ENCODE measurements at regions not wholly inside any gene's neighbourhood (a gene's known extent, or its start where the extent isn't known, plus 50 kb on each side); places are given as distances from the start of the nearest gene placed in this dataset.

DNA sequence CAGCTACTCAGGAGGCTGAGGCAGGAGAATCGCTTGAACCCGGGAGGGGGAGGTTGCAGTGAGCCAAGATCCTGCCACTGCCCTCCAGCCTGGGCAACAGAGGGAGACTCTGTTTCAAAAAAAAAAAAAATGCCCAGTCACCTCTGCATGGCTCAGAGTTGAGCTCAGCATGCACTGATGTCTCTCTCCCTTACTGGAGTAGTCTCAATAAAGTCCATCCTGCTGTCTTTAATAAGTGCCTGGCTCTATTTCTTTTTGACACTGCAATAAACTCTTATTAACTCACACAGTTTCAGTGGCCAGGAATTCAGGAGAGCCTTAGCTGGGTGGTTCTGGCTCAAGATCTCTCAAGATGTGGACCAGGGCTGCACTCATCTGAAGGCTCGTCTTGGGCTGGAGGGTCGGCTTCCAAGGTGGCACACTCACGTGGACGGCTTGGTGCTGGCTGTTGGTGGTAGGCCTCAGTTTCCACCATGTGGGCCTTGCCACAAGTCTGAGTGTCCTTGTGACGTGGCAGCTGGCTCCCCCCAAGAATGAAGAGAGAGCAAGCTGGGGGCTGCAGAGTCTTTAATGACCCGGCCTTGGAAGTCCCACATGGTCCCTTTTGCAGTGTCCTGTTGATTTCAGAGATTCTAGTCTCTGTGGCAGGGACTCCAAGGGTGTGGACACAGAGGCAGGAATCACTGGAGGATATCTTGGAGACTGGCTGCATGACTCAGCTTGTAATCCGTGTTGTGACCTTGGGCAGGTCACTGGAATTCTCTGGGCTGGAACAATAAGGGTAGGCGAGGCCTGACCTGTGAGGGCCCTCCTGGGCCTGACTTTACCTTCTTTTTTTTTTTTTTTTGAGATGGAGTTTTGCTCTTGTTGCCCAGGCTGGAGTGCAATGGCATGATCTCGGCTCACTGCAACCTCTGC is 85.9 kb upstream of the KMT2C start:
- Mint-ChIP-seq H3K4me1 (no peaks in the 10 kb centered on the region), H3K27me3 (peaks cover 4% of the 10 kb centered on the region), H3K9me3 (ENCODE audit: insufficient read depth) (no peaks in the 10 kb centered on the region), H3K4me3 (no peak overlapping the region), H3K27ac (no peak overlapping the region)
- CTCF ChIA-PET: no interaction called here
- ATAC-seq (ENCODE audit: low read depth) (no peak), DNase-seq (no peak)
- Histone ChIP-seq H3K4me2 (replicated peaks; ENCODE audit: low read depth, low read length, poor library complexity, severe bottlenecking) (no peak overlapping the region), H3K9ac (ENCODE audit: low read length) (no peak overlapping the region), H2AFZ (ENCODE audit: insufficient read depth, low read depth, low read length, poor library complexity, severe bottlenecking) (no peak overlapping the region), H3K27ac (ENCODE audit: low read length in 2 of 2) (no peak overlapping the region), H4K20me1 (ENCODE audit: control insufficient read depth, insufficient read depth, low read length, poor library complexity, severe bottlenecking) (no peaks in the 10 kb centered on the region), H3K36me3 (replicated peaks in 1 of 2; ENCODE audit: control extremely low read depth in 1 of 2, control insufficient read depth in 1 of 2, extremely low read depth in 1 of 2, insufficient read depth in 2 of 2, low read length in 1 of 2) (no peaks in the 10 kb centered on the region), H3K79me2 (ENCODE audit: control insufficient read depth, insufficient read depth, low read length) (no peaks in the 10 kb centered on the region), H3K9me3 (ENCODE audit: control extremely low read depth in 1 of 3, control insufficient read depth in 2 of 3, insufficient read depth in 1 of 3, low read length in 2 of 3) (peaks cover 0 to 11% (median 4%) of the 10 kb centered on the region in 3 donors), H3K27me3 (replicated peaks in 1 of 4; ENCODE audit: control extremely low read depth in 1 of 4, control insufficient read depth in 3 of 4, insufficient read depth in 4 of 4, low read length in 3 of 4) (no peaks in the 10 kb centered on the region), H3K4me3 (ENCODE audit: control extremely low read depth in 1 of 5, extremely low read depth in 1 of 5, insufficient read depth in 1 of 5, low read depth in 2 of 5, low read length in 4 of 5) (no peak overlapping the region), H3K4me1 (ENCODE audit: control insufficient read depth in 2 of 2, insufficient read depth in 2 of 2, low read length in 2 of 2) (no peaks in the 10 kb centered on the region)
- no peak for TF ChIP-seq EZH2 (IDR thresholded peaks at IDR 0.05; ENCODE audit: borderline replicate concordance, insufficient read depth, low read depth, low read length, poor library complexity, severe bottlenecking)
- TF ChIP-seq, protein P1, sequence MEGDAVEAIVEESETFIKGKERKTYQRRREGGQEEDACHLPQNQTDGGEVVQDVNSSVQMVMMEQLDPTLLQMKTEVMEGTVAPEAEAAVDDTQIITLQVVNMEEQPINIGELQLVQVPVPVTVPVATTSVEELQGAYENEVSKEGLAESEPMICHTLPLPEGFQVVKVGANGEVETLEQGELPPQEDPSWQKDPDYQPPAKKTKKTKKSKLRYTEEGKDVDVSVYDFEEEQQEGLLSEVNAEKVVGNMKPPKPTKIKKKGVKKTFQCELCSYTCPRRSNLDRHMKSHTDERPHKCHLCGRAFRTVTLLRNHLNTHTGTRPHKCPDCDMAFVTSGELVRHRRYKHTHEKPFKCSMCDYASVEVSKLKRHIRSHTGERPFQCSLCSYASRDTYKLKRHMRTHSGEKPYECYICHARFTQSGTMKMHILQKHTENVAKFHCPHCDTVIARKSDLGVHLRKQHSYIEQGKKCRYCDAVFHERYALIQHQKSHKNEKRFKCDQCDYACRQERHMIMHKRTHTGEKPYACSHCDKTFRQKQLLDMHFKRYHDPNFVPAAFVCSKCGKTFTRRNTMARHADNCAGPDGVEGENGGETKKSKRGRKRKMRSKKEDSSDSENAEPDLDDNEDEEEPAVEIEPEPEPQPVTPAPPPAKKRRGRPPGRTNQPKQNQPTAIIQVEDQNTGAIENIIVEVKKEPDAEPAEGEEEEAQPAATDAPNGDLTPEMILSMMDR (IDR thresholded peaks at IDR 0.05): no peak
- intact Hi-C loops (cut with micrococcal nuclease): no loop called here
- WGBS (ENCODE audit: insufficient coverage): 73% methylated on average over 9 of the region's 11 CpGs
- POLR2A ChIA-PET: interaction anchor here (0.6 kb wide), 1 partner anchor 26 kb away, joined by 4 read pairs; no protein-coding TSS in a partner anchor

DNA sequence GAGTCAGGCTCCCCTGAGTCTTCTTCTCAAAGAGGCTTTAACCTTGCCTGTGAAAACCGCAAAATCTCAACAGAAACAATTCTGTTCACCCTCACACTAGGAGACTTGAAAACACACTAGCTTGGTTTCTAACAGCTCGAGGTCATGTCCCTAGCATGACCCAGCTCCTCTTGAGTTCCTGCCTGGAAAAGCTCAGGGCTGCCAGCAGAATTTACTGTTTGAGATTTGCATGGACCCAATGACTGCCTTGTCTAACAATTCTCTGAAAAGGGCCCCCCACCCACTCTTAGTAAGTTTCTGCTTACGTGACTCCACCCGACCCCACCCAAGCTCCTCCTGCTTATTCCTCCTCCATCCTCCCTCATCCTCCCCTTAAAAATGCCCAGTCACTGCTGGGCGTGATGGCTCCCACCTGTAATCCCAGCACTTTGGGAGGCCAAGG is 85.1 kb upstream of the KMT2C start:
- DNase-seq: no peak
- H3K9ac ChIP-seq (ENCODE audit: low read length): no peak overlapping the region
- no peak overlapping the region for H3K27ac ChIP-seq (ENCODE audit: low read length in 2 of 2)
- Mint-ChIP-seq H3K4me1 (no peaks in the 10 kb centered on the region), H3K4me3 (no peak overlapping the region), H3K9me3 (ENCODE audit: insufficient read depth) (no peaks in the 10 kb centered on the region), H3K27ac (no peak overlapping the region), H3K27me3 (peaks cover 4% of the 10 kb centered on the region)
- no peaks in the 10 kb centered on the region for H3K4me1 ChIP-seq (ENCODE audit: control insufficient read depth in 2 of 2, insufficient read depth in 2 of 2, low read length in 2 of 2)
- intact Hi-C loops (cut with micrococcal nuclease): no loop called here
- no peak overlapping the region for H2AFZ ChIP-seq (ENCODE audit: insufficient read depth, low read depth, low read length, poor library complexity, severe bottlenecking)
- ATAC-seq (ENCODE audit: low read depth): no peak
- no peak overlapping the region for H3K4me3 ChIP-seq (ENCODE audit: control extremely low read depth in 1 of 5, extremely low read depth in 1 of 5, insufficient read depth in 1 of 5, low read depth in 2 of 5, low read length in 4 of 5)
- H4K20me1 ChIP-seq (ENCODE audit: control insufficient read depth, insufficient read depth, low read length, poor library complexity, severe bottlenecking): no peaks in the 10 kb centered on the region
- WGBS (ENCODE audit: insufficient coverage): 93% methylated on average over 4 of the region's 5 CpGs
- H3K9me3 ChIP-seq (ENCODE audit: control extremely low read depth in 1 of 3, control insufficient read depth in 2 of 3, insufficient read depth in 1 of 3, low read length in 2 of 3): peaks cover 0 to 11% (median 4%) of the 10 kb centered on the region in 3 donors
- no peaks in the 10 kb centered on the region for H3K36me3 ChIP-seq (replicated peaks in 1 of 2; ENCODE audit: control extremely low read depth in 1 of 2, control insufficient read depth in 1 of 2, extremely low read depth in 1 of 2, insufficient read depth in 2 of 2, low read length in 1 of 2)
- no peak for TF ChIP-seq EZH2 (IDR thresholded peaks at IDR 0.05; ENCODE audit: borderline replicate concordance, insufficient read depth, low read depth, low read length, poor library complexity, severe bottlenecking)
- TF ChIP-seq, protein P1 (IDR thresholded peaks at IDR 0.05): no peak
- no peak overlapping the region for H3K4me2 ChIP-seq (replicated peaks; ENCODE audit: low read depth, low read length, poor library complexity, severe bottlenecking)
- ChIA-PET POLR2A (no interaction called here), CTCF (no interaction called here)
- no peaks in the 10 kb centered on the region for H3K79me2 ChIP-seq (ENCODE audit: control insufficient read depth, insufficient read depth, low read length)
- H3K27me3 ChIP-seq (replicated peaks in 1 of 4; ENCODE audit: control extremely low read depth in 1 of 4, control insufficient read depth in 3 of 4, insufficient read depth in 4 of 4, low read length in 3 of 4): no peaks in the 10 kb centered on the region

All from B cell (primary cell).